Smooth muscle cell (in vitro differentiated cells): ENCODE measurements at regions not wholly inside any gene's neighbourhood (a gene's known extent, or its start where the extent isn't known, plus 50 kb on each side); places are given as distances from the start of the nearest gene placed in this dataset.

Source experiments
- DNase-seq: peaks from one replicate; lab custom pipeline; 2025; ENCODE audit not compliant: unreplicated experiment; lab: John Stamatoyannopoulos, UW
- H2AFZ ChIP-seq: fragments of 200-600 bp; sonication (generic); 2 replicates; pipeline ENCODE4 v1.6.0; 2016; ENCODE audit warnings: antibody characterized with exemption, low read depth, mild to moderate bottlenecking
- H3F3A ChIP-seq: fragments of 200-600 bp; sonication (generic); 2 replicates; pipeline ENCODE4 v1.6.0; 2017; ENCODE audit warnings: antibody characterized with exemption, low read depth
- H3K27ac ChIP-seq: fragments of 200-600 bp; sonication (generic); 2 replicates; pipeline ENCODE4 v1.5.1; 2016; ENCODE audit warnings: low read depth, mild to moderate bottlenecking
- H3K27me3 ChIP-seq: fragments of 200-600 bp; sonication (generic); 2 replicates; pipeline ENCODE4 v1.6.1; 2016; ENCODE audit warnings: low read depth, mild to moderate bottlenecking
- H3K36me3 ChIP-seq: fragments of 200-600 bp; sonication (generic); 2 replicates; pipeline ENCODE4 v1.5.1; 2016; ENCODE audit warnings: low read depth
- H3K4me1 ChIP-seq: fragments of 200-600 bp; sonication (generic); 2 replicates; pipeline ENCODE4 v1.5.1; 2016; ENCODE audit warnings: low read depth
- H3K4me2 ChIP-seq: fragments of 200-600 bp; sonication (generic); 2 replicates; pipeline ENCODE4 v1.6.0; 2016; ENCODE audit warnings: mild to moderate bottlenecking
- H3K4me3 ChIP-seq: fragments of 200-600 bp; sonication (generic); 2 replicates; pipeline ENCODE4 v1.5.1; 2016; ENCODE audit warnings: mild to moderate bottlenecking
- H3K79me2 ChIP-seq: fragments of 200-600 bp; sonication (generic); 2 replicates; pipeline ENCODE4 v1.6.0; 2016; ENCODE audit warnings: low read depth, mild to moderate bottlenecking
- H3K9ac ChIP-seq: fragments of 200-600 bp; sonication (generic); 2 replicates; pipeline ENCODE4 v1.6.0; 2016; ENCODE audit warnings: low read depth
- H3K9me3 ChIP-seq: fragments of 200-600 bp; sonication (generic); replicated peaks from 2 replicates; pipeline ENCODE4 v1.5.1; 2016; ENCODE audit warnings: low read depth
- H4K20me1 ChIP-seq: fragments of 200-600 bp; sonication (generic); 2 replicates; pipeline ENCODE4 v1.6.0; 2016; ENCODE audit warnings: low read depth
- WGBS: methylation state at CpG from one replicate; pipeline ENCODE4 v1.1.7; 2016; ENCODE audit warnings: low lambda C conversion rate; 5-methylcytosine and 5-hydroxymethylcytosine counted together
- TF ChIP-seq, protein P1 (sequence below): fragments of 200-600 bp; sonication (generic); IDR thresholded peaks from 2 replicates; pipeline ENCODE4 v1.5.1; 2017; ENCODE audit warnings: borderline replicate concordance, mild to moderate bottlenecking, antibody characterized with exemption; ENCODE audit not compliant: insufficient read depth, poor library complexity, severe bottlenecking

DNA sequence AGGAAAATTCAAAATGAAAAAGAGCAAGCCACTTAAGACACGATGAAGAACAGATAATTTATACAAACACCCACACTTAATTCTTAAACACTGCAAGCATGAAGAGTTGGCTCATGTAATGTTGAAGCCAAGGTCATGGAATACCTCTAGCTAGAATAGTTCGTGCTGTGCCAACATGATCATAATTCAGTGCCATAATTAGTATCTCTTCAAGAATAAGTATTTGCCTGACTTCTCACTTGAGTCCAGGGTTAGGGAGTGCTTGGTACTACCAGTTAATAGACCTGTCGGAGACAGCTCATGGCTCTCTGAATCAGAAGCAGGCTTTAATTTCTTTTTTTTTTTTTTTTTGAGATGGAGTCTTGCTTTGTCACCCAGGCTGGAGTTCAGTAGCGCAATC lies 206.3 kb downstream of the UNC5CL start:
- no peaks in the 10 kb centered on the region for H3K79me2 ChIP-seq
- H3K4me3 ChIP-seq = no peak overlapping the region
- H3F3A ChIP-seq = no peaks in the 10 kb centered on the region
- H3K27me3 ChIP-seq = peaks cover 27% of the 10 kb centered on the region
- H3K27ac ChIP-seq = no peak overlapping the region
- H2AFZ ChIP-seq = no peak overlapping the region
- no peak overlapping the region for H3K9ac ChIP-seq
- no peaks in the 10 kb centered on the region for H4K20me1 ChIP-seq
- no peaks in the 10 kb centered on the region for H3K9me3 ChIP-seq
- 87% methylated on average over 4 of the region's 4 CpGs for WGBS
- no peaks in the 10 kb centered on the region for H3K36me3 ChIP-seq
- TF ChIP-seq, protein P1, sequence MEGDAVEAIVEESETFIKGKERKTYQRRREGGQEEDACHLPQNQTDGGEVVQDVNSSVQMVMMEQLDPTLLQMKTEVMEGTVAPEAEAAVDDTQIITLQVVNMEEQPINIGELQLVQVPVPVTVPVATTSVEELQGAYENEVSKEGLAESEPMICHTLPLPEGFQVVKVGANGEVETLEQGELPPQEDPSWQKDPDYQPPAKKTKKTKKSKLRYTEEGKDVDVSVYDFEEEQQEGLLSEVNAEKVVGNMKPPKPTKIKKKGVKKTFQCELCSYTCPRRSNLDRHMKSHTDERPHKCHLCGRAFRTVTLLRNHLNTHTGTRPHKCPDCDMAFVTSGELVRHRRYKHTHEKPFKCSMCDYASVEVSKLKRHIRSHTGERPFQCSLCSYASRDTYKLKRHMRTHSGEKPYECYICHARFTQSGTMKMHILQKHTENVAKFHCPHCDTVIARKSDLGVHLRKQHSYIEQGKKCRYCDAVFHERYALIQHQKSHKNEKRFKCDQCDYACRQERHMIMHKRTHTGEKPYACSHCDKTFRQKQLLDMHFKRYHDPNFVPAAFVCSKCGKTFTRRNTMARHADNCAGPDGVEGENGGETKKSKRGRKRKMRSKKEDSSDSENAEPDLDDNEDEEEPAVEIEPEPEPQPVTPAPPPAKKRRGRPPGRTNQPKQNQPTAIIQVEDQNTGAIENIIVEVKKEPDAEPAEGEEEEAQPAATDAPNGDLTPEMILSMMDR = no peak
- H3K4me2 ChIP-seq = no peak overlapping the region
- no peaks in the 10 kb centered on the region for H3K4me1 ChIP-seq
- no peak for DNase-seq

DNA sequence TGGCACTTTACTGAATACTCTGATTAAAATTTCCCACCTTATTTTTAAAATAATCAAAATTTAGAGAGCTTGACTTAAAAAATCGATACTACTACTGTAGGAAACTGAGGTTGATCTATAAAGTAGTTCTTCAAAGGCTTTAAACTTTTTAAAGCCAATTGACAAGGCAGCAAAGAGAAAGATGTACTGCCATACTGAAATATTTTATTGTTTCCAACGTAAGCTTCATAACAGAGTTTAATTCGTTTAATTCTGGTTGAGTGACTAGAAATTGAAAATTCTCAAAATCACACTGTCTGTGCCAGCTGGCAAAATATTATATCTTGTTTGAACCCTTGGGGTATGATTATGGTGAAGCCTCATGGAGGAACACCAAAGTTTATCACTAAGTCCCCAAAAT lies 207.6 kb downstream of the UNC5CL start:
- H3K79me2 ChIP-seq = no peaks in the 10 kb centered on the region
- no peaks in the 10 kb centered on the region for H3K9me3 ChIP-seq
- peaks cover 16% of the 10 kb centered on the region for H3K27me3 ChIP-seq
- H3K4me3 ChIP-seq = no peak overlapping the region
- no peaks in the 10 kb centered on the region for H3K36me3 ChIP-seq
- no peak overlapping the region for H2AFZ ChIP-seq
- TF ChIP-seq, protein P1 = no peak
- no peak overlapping the region for H3K9ac ChIP-seq
- 91% methylated on average over 3 of the region's 3 CpGs for WGBS
- DNase-seq = no peak
- H4K20me1 ChIP-seq = no peaks in the 10 kb centered on the region
- H3K27ac ChIP-seq = no peak overlapping the region
- no peaks in the 10 kb centered on the region for H3K4me1 ChIP-seq
- no peak overlapping the region for H3K4me2 ChIP-seq
- no peaks in the 10 kb centered on the region for H3F3A ChIP-seq

DNA sequence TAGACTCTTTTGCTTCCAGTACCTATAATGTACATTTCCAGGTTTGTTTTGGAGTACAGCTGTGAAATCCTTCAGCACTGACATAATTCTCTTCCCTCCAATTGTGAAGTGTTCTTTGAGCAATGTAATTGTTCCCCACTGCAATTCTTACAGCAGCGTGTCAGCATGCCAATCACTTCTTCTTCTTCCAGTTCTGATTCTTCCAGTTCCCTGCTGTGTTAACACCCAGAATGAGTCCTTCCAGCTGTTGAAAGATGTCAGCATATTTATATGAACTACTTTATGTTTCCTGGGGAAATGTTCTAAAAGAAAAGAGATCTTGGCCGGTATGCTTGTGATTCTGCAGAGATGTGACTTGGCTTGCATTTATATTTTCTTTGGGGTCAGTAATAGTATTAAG lies 213.9 kb downstream of the UNC5CL start:
- no peak overlapping the region for H2AFZ ChIP-seq
- no peak overlapping the region for H3K4me2 ChIP-seq
- H3K27ac ChIP-seq = no peak overlapping the region
- H3F3A ChIP-seq = no peaks in the 10 kb centered on the region
- no peaks in the 10 kb centered on the region for H3K27me3 ChIP-seq
- WGBS = 91% methylated on average over 2 of the region's 2 CpGs
- no peaks in the 10 kb centered on the region for H4K20me1 ChIP-seq
- DNase-seq = no peak
- H3K4me1 ChIP-seq = no peaks in the 10 kb centered on the region
- TF ChIP-seq, protein P1 = no peak
- H3K9ac ChIP-seq = no peak overlapping the region
- no peak overlapping the region for H3K4me3 ChIP-seq
- H3K9me3 ChIP-seq = no peaks in the 10 kb centered on the region
- H3K79me2 ChIP-seq = no peaks in the 10 kb centered on the region
- no peaks in the 10 kb centered on the region for H3K36me3 ChIP-seq
